Stomach (tissue), 8 donors: ENCODE measurements at regions not wholly inside any gene's neighbourhood (a gene's known extent, or its start where the extent isn't known, plus 50 kb on each side); places are given as distances from the start of the nearest gene placed in this dataset.

Experiments
- DNase-seq, 2 donors: peaks; one replicate each; pipeline versions ENCODE4 v3.0.0 to v3.0.0-alpha.2; 2013 to 2019
- H3K27ac ChIP-seq, 5 donors: fragments of 200-600 bp in 4 of 5; sonication (generic) in 4 of 5; one replicate each; pipeline ENCODE4 v1.5.1; 2013 to 2019; ENCODE audit warnings: mild to moderate bottlenecking in 1 of 5, moderate library complexity in 1 of 5
- H3K27me3 ChIP-seq, 3 donors: fragments of 200-600 bp; sonication (generic); one replicate each; pipeline ENCODE4 v1.5.1; 2017 to 2019; ENCODE audit warnings: mixed run types in 1 of 3
- H3K36me3 ChIP-seq, 4 donors: fragments of 200-600 bp; sonication (generic); 1 replicate in 3 of 4; 2 replicates in 1 of 4; pipeline ENCODE4 v1.5.1; 2016 to 2019
- H3K4me1 ChIP-seq, 4 donors: fragments of 200-600 bp; sonication (generic); one replicate each; pipeline ENCODE4 v1.5.1; 2016 to 2019
- H3K4me3 ChIP-seq, 4 donors: fragments of 200-600 bp; sonication (generic) in 3 of 4; one replicate each; pipeline ENCODE4 v1.5.1; 2016 to 2019; ENCODE audit warnings: mild to moderate bottlenecking in 1 of 4
- H3K9me3 ChIP-seq, 4 donors: fragments of 200-600 bp; sonication (generic); one replicate each; pipeline ENCODE4 v1.5.1; 2016 to 2019
- CTCF ChIP-seq, 7 experiments: fragments of 450-650 bp in 4 of 7; fragments of 200-600 bp in 3 of 7; sonication (generic) in 3 of 7; IDR thresholded peaks; one replicate each; pipeline ENCODE4 v1.5.1; 2016 to 2019; ENCODE audit warnings: antibody characterized with exemption in 7 of 7, control low read depth in 2 of 7, mild to moderate bottlenecking in 1 of 7
- EP300 ChIP-seq: sonication (generic); formaldehyde crosslinking; IDR thresholded peaks from one replicate; pipeline ENCODE4 v1.6.1; 2017; ENCODE audit warnings: antibody characterized with exemption
- POLR2A ChIP-seq, 4 donors: fragments of 450-650 bp; IDR thresholded peaks; one replicate each; pipeline ENCODE4 v1.6.1; 2016; ENCODE audit warnings: antibody characterized with exemption in 4 of 4, control low read depth in 2 of 4, mild to moderate bottlenecking in 1 of 4, moderate library complexity in 1 of 4
- POLR2AphosphoS5 ChIP-seq, 3 donors: sonication (generic); formaldehyde crosslinking; IDR thresholded peaks; one replicate each; pipeline ENCODE4 v1.6.1; 2016; ENCODE audit warnings: antibody characterized with exemption in 3 of 3
- WGBS, 5 donors: extraction: QIAGEN DNeasy Blood & Tissue Kit in 3 of 5; methylation state at CpG; one replicate each; pipeline versions ENCODE4 v1.1.5 to v1.1.7; 2013 to 2018; 5-methylcytosine and 5-hydroxymethylcytosine counted together
- intact Hi-C: fragments of 100-400 bp; cut with DNase I; formaldehyde crosslinking; loops from one replicate; pipeline ENCODE4 v1.15.1; 2023; ENCODE audit warnings: low total_unique reads
- donor health status: healthy with polysubstance abuse.
- donor health status: Bipolar disorder and iron deficiency.
- donor health status: healthy.

GRCh38 chr4:11894221-11894620 lies 465.5 kb upstream of the HS3ST1 start:
- no peak for DNase-seq
- H3K27me3 ChIP-seq, result no peaks in the 10 kb centered on the region
- no peaks in the 10 kb centered on the region for H3K36me3 ChIP-seq
- WGBS, 5 donors, result 47 to 78% (median 76%) methylated on average over 3 of the region's 3 CpGs
- no peak overlapping the region for H3K4me3 ChIP-seq
- intact Hi-C loops, result no loop called here
- TF ChIP-seq CTCF (IDR thresholded peaks at IDR 0.05) (no peak), POLR2A (IDR thresholded peaks at IDR 0.05) (no peak), EP300 (no peak), POLR2AphosphoS5 (IDR thresholded peaks at IDR 0.05) (no peak)
- no peaks in the 10 kb centered on the region for H3K4me1 ChIP-seq
- H3K27ac ChIP-seq, result no peak overlapping the region
- peaks cover 0 to 12% (median 4%) of the 10 kb centered on the region in 4 donors for H3K9me3 ChIP-seq

GRCh38 chr4:11889099-11889498 lies 460.4 kb upstream of the HS3ST1 start:
- H3K36me3 ChIP-seq, result no peaks in the 10 kb centered on the region
- H3K27ac ChIP-seq, result no peak overlapping the region
- no peaks in the 10 kb centered on the region for H3K27me3 ChIP-seq
- H3K4me3 ChIP-seq, result no peak overlapping the region
- peaks cover 0 to 6% (median 0%) of the 10 kb centered on the region in 4 donors for H3K9me3 ChIP-seq
- no peaks in the 10 kb centered on the region for H3K4me1 ChIP-seq
- intact Hi-C loops, result no loop called here
- DNase-seq, result no peak
- 45 to 72% (median 56%) methylated on average over 2 of the region's 2 CpGs for WGBS, 5 donors
- TF ChIP-seq POLR2A (IDR thresholded peaks at IDR 0.05), result no peak
- no peak for TF ChIP-seq POLR2AphosphoS5 (IDR thresholded peaks at IDR 0.05)
- TF ChIP-seq EP300, result no peak

- Histone ChIP-seq H3K9me3 (peaks cover 0 to 4% (median 0%) of the 10 kb centered on the region in 4 donors), H3K4me1 (no peaks in the 10 kb centered on the region), H3K27ac (no peak overlapping the region), H3K4me3 (no peak overlapping the region), H3K27me3 (no peaks in the 10 kb centered on the region), H3K36me3 (no peaks in the 10 kb centered on the region)
- TF ChIP-seq POLR2AphosphoS5 (IDR thresholded peaks at IDR 0.05) (no peak), POLR2A (IDR thresholded peaks at IDR 0.05) (no peak), CTCF (IDR thresholded peaks at IDR 0.05) (no peak), EP300 (no peak)
- intact Hi-C loops, result no loop called here
- DNase-seq, result no peak
These were observed 453.3 kb upstream of the HS3ST1 start for GRCh38 chr4:11881947-11882346.

GRCh38 chr4:11881364-11881763 lies 452.7 kb upstream of the HS3ST1 start:
- Histone ChIP-seq H3K27me3 (no peaks in the 10 kb centered on the region), H3K36me3 (no peaks in the 10 kb centered on the region), H3K4me3 (no peak overlapping the region), H3K27ac (no peak overlapping the region), H3K9me3 (peaks cover 0 to 10% (median 0%) of the 10 kb centered on the region in 4 donors), H3K4me1 (no peaks in the 10 kb centered on the region)
- intact Hi-C loops, result no loop called here
- no peak for DNase-seq
- TF ChIP-seq CTCF (IDR thresholded peaks at IDR 0.05), result no peak
- TF ChIP-seq POLR2AphosphoS5 (IDR thresholded peaks at IDR 0.05), result no peak
- no peak for TF ChIP-seq EP300
- no peak for TF ChIP-seq POLR2A (IDR thresholded peaks at IDR 0.05)

GRCh38 chr4:11878241-11878640 lies 449.5 kb upstream of the HS3ST1 start:
- peaks cover 0 to 20% (median 5%) of the 10 kb centered on the region in 4 donors for H3K9me3 ChIP-seq
- no peaks in the 10 kb centered on the region for H3K36me3 ChIP-seq
- DNase-seq, result no peak
- no peaks in the 10 kb centered on the region for H3K27me3 ChIP-seq
- no peak for TF ChIP-seq CTCF (IDR thresholded peaks at IDR 0.05)
- no peak for TF ChIP-seq POLR2A (IDR thresholded peaks at IDR 0.05)
- no peak for TF ChIP-seq EP300
- TF ChIP-seq POLR2AphosphoS5 (IDR thresholded peaks at IDR 0.05), result no peak
- H3K4me1 ChIP-seq, result no peaks in the 10 kb centered on the region
- H3K27ac ChIP-seq, result no peak overlapping the region
- 42 to 61% (median 52%) methylated on average over 3 of the region's 3 CpGs for WGBS, 5 donors
- intact Hi-C loops, result no loop called here
- H3K4me3 ChIP-seq, result no peak overlapping the region
